Fibroblast of pulmonary artery (primary cell): ENCODE measurements at regions not wholly inside any gene's neighbourhood (a gene's known extent, or its start where the extent isn't known, plus 50 kb on each side); places are given as distances from the start of the nearest gene placed in this dataset.

Experiments used
- DNase-seq: peaks from one replicate; pipeline ENCODE4 v3.0.0-alpha.2; 2010; ENCODE audit warnings: low read depth
- H3K4me3 ChIP-seq: replicated peaks from 2 replicates; pipeline ENCODE4 v1.5.1; 2011; ENCODE audit warnings: low read depth, mild to moderate bottlenecking, control low read depth, low read length, moderate library complexity
- TF ChIP-seq, protein P1 (sequence below): IDR thresholded peaks from 2 replicates; pipeline ENCODE4 v1.5.1; 2011; ENCODE audit warnings: mild to moderate bottlenecking, control low read depth, low read length, inconsistent platforms; ENCODE audit errors: missing control alignments

DNA sequence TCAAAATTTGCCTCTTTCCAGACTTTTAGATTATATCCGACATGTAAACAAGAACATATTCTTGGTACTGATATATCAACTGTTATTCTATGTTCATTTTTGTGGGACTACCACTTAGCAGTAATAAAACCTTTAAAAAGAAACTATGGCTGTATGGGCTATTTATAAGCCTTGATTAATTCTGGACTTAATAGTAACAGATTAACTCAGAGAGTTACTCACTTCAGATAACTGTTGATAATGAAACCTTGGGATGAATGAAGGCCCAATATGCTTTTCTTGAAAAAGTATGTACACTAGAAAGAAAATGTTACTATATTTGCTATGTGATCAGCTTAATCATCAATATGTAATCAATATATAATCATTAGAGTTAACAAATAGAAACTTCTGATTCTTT lies 595.9 kb upstream of the BOD1L1 start:
- TF ChIP-seq, protein P1, sequence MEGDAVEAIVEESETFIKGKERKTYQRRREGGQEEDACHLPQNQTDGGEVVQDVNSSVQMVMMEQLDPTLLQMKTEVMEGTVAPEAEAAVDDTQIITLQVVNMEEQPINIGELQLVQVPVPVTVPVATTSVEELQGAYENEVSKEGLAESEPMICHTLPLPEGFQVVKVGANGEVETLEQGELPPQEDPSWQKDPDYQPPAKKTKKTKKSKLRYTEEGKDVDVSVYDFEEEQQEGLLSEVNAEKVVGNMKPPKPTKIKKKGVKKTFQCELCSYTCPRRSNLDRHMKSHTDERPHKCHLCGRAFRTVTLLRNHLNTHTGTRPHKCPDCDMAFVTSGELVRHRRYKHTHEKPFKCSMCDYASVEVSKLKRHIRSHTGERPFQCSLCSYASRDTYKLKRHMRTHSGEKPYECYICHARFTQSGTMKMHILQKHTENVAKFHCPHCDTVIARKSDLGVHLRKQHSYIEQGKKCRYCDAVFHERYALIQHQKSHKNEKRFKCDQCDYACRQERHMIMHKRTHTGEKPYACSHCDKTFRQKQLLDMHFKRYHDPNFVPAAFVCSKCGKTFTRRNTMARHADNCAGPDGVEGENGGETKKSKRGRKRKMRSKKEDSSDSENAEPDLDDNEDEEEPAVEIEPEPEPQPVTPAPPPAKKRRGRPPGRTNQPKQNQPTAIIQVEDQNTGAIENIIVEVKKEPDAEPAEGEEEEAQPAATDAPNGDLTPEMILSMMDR = no peak
- no peak overlapping the region for H3K4me3 ChIP-seq
- no peak for DNase-seq

- no peak for DNase-seq
- H3K4me3 ChIP-seq = no peak overlapping the region
- TF ChIP-seq, protein P1 = no peak
These were observed 598.2 kb upstream of the BOD1L1 start for GRCh38 chr4:14225688-14226207.

- no peak overlapping the region for H3K4me3 ChIP-seq
- no peak for DNase-seq
- TF ChIP-seq, protein P1 = no peak
These were observed 605.6 kb upstream of the BOD1L1 start for GRCh38 chr4:14233126-14233525.

DNA sequence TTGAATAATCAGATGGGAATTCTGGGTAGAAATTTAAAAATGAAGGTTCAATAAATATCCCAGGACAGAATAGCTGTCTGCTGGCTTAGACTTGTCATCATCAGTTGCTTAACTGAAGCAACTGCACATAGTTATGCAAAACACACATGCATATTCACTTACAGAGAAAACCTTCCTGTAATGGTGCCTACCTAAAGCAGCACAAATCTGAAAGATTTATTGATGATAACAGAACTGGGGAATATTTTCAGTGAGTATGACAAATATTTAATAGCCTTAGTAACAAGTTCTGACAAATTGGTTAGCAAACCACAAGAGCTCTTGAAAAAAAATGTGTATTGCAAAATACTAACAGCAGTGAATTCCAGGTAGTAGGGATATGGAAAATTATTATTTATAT lies 606.8 kb upstream of the BOD1L1 start:
- no peak overlapping the region for H3K4me3 ChIP-seq
- TF ChIP-seq, protein P1 = no peak
- DNase-seq = no peak

GRCh38 chr4:14236359-14236758 lies 608.8 kb upstream of the BOD1L1 start:
- DNase-seq = no peak
- no peak overlapping the region for H3K4me3 ChIP-seq
- TF ChIP-seq, protein P1 = no peak

DNA sequence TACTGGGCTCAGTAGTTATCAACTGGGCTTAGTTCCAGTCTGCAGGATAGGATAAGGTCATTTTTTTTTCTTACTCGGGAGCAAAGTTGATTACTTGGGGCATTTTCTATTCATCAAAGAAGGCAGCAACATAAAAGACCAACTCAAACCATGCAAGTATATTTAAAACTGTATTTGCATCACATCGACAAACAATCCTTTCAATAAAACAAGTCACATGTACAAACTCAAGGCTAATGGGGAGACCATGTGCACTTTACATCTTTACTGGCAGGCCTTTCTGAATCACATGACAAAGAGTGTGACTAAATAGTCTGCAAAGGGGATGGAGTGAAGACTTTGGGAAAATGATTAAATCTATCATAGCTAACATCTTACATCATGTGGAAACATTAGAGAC lies 610.4 kb upstream of the BOD1L1 start:
- TF ChIP-seq, protein P1 = no peak
- no peak overlapping the region for H3K4me3 ChIP-seq
- no peak for DNase-seq

- DNase-seq = peak; percentile 11
- TF ChIP-seq, protein P1 = no peak
- H3K4me3 ChIP-seq = no peak overlapping the region
These were observed 614.0 kb upstream of the BOD1L1 start for GRCh38 chr4:14241574-14241973.
